PFSK-1 (cell line): ENCODE measurements at regions not wholly inside any gene's neighbourhood (a gene's known extent, or its start where the extent isn't known, plus 50 kb on each side); places are given as distances from the start of the nearest gene placed in this dataset.

Source experiments
- FOXP2 ChIP-seq: optimal IDR thresholded peaks from 2 replicates; pipeline ENCODE3; 2011; ENCODE audit warnings: borderline replicate concordance, control low read depth, inconsistent platforms; ENCODE audit not compliant: insufficient read depth; ENCODE audit errors: extremely low read length, extremely low read depth
- POLR2AphosphoS5 ChIP-seq: IDR thresholded peaks from 2 replicates; pipeline ENCODE4 v1.6.1; 2012; ENCODE audit warnings: low read depth, mild to moderate bottlenecking, control low read depth, low read length, moderate library complexity
- REST ChIP-seq, 2 experiments: IDR thresholded peaks; 2 replicates each; pipeline versions ENCODE4 v1.6.1 to v1.8.0; 2011 to 2012; ENCODE audit warnings: low read depth in 2 of 2, low read length in 2 of 2, control low read depth in 1 of 2, inconsistent platforms in 1 of 2, mild to moderate bottlenecking in 1 of 2, moderate library complexity in 1 of 2; ENCODE audit not compliant: insufficient read depth in 1 of 2
- SIN3A ChIP-seq: IDR thresholded peaks from 2 replicates; pipeline ENCODE4 v1.6.1; 2012; ENCODE audit warnings: mild to moderate bottlenecking, low read length, moderate library complexity, borderline replicate concordance; ENCODE audit not compliant: insufficient read depth
- TAF1 ChIP-seq: IDR thresholded peaks from 2 replicates; pipeline ENCODE4 v1.6.1; 2012; ENCODE audit warnings: low read length, control low read depth, borderline replicate concordance; ENCODE audit not compliant: insufficient read depth

- TF ChIP-seq FOXP2 (no peak), SIN3A (no peak), POLR2AphosphoS5 (no peak), TAF1 (no peak)
These were observed 745.6 kb upstream of the LUZP2 start for GRCh38 chr11:23751280-23751679.

GRCh38 chr11:23755076-23755475 lies 741.8 kb upstream of the LUZP2 start:
- TF ChIP-seq POLR2AphosphoS5 = no peak
- no peak for TF ChIP-seq FOXP2
- TF ChIP-seq SIN3A = no peak
- TF ChIP-seq TAF1 = no peak
- no peak for TF ChIP-seq REST (IDR thresholded peaks at IDR 0.05; ENCODE audit: insufficient read depth in 1 of 2, low read depth in 2 of 2, low read length in 2 of 2)

GRCh38 chr11:23755769-23756168 lies 741.1 kb upstream of the LUZP2 start:
- no peak for TF ChIP-seq TAF1
- no peak for TF ChIP-seq REST (IDR thresholded peaks at IDR 0.05; ENCODE audit: insufficient read depth in 1 of 2, low read depth in 2 of 2, low read length in 2 of 2)
- no peak for TF ChIP-seq SIN3A
- no peak for TF ChIP-seq POLR2AphosphoS5
- no peak for TF ChIP-seq FOXP2

- TF ChIP-seq FOXP2 (no peak), POLR2AphosphoS5 (no peak), SIN3A (no peak), TAF1 (no peak), REST (IDR thresholded peaks at IDR 0.05; ENCODE audit: insufficient read depth in 1 of 2, low read depth in 2 of 2, low read length in 2 of 2) (no peak)
These were observed 737.4 kb upstream of the LUZP2 start for GRCh38 chr11:23759489-23759888.

- TF ChIP-seq FOXP2 (no peak), TAF1 (no peak), POLR2AphosphoS5 (no peak), REST (IDR thresholded peaks at IDR 0.05; ENCODE audit: insufficient read depth in 1 of 2, low read depth in 2 of 2, low read length in 2 of 2) (no peak), SIN3A (no peak)
These were observed 732.6 kb upstream of the LUZP2 start for GRCh38 chr11:23764286-23764685.
